HepG2 (cell line): ENCODE measurements at regions not wholly inside any gene's neighbourhood (a gene's known extent, or its start where the extent isn't known, plus 50 kb on each side); places are given as distances from the start of the nearest gene placed in this dataset.

Experiments used
- ATAC-seq: fragments of 200-7000 bp; cut with Tn5 transposase; 3 replicates; pipeline ENCODE4 v1.9.1; 2020; ENCODE audit warnings: mild to moderate bottlenecking, moderate library complexity
- BruUV-seq: library from RNA; stranded (reverse); fragments of 400-500 nt; replicated peaks from 2 replicates; lab custom pipeline; 2021; lab: Mats Ljungman, UMichigan
- CTCF ChIA-PET: fragments of 300-600 bp; formaldehyde crosslinking; extraction: SDS; loops from one replicate; lab custom pipeline; 2021; ENCODE audit warnings: low total read pairs, inconsistent platforms, low intra/inter-chr PET ratio; lab: Yijun Ruan, JAX
- POLR2A ChIA-PET: fragments of 350-600 bp; sonication (Branson Sonifier 250); formaldehyde crosslinking; loops from one replicate; lab custom pipeline; 2020; ENCODE audit warnings: antibody characterized with exemption, inconsistent platforms; lab: Yijun Ruan, JAX
- DNase-seq: peaks from one replicate; pipeline ENCODE4 v3.0.0-alpha.2; 2015; ENCODE audit warnings: low spot score
- FAIRE-seq: peaks from 3 replicates; lab custom pipeline; 2011; peaks lifted over from hg19 to GRCh38; lab: Jason Lieb, UNC
- H2AFZ ChIP-seq: one replicate; pipeline ENCODE4 v1.6.1; 2011; ENCODE audit warnings: low read length, inconsistent platforms
- H3K27ac ChIP-seq: fragments of 300-600 bp; 3 replicates; pipeline ENCODE4 v1.8.0; 2011; ENCODE audit warnings: mixed run types, mild to moderate bottlenecking, mixed read lengths, low read length, inconsistent platforms; ENCODE audit not compliant: insufficient read depth; ENCODE audit errors: extremely low read length
- H3K27me3 ChIP-seq, 2 experiments: fragments of 200-600 bp in 1 of 2; 2 replicates in 1 of 2; 3 replicates in 1 of 2; pipeline versions ENCODE4 v1.6.0 to v1.8.0; 2011; ENCODE audit warnings: low read length in 2 of 2, mild to moderate bottlenecking in 2 of 2, moderate library complexity in 2 of 2, inconsistent platforms in 1 of 2; ENCODE audit not compliant: insufficient read depth in 2 of 2, control insufficient read depth in 1 of 2
- H3K36me3 ChIP-seq, 2 experiments: fragments of 200-600 bp in 1 of 2; replicated peaks in 1 of 2; 2 replicates in 1 of 2; 3 replicates in 1 of 2; pipeline versions ENCODE4 v1.5.1 to v1.8.0; 2011; ENCODE audit warnings: low read length in 2 of 2, inconsistent platforms in 1 of 2; ENCODE audit not compliant: insufficient read depth in 2 of 2, control insufficient read depth in 1 of 2
- H3K4me1 ChIP-seq: 2 replicates; pipeline ENCODE4 v1.5.1; 2012; ENCODE audit warnings: low read length, inconsistent platforms; ENCODE audit not compliant: insufficient read depth
- H3K4me2 ChIP-seq: 2 replicates; pipeline ENCODE4 v1.6.0; 2011; ENCODE audit warnings: low read depth, low read length, inconsistent platforms
- H3K4me3 ChIP-seq, 3 experiments: fragments of 200-600 bp in 1 of 3; sonication (generic), shearing (Covaris generic) in 1 of 3; replicated peaks in 1 of 3; 2 replicates each; pipeline ENCODE4 v1.5.1; 2011 to 2016; ENCODE audit warnings: low read length in 3 of 3, inconsistent platforms in 2 of 3, low read depth in 2 of 3, mild to moderate bottlenecking in 2 of 3, control low read depth in 1 of 3, mixed read lengths in 1 of 3; ENCODE audit not compliant: insufficient read depth in 1 of 3
- H3K79me2 ChIP-seq: one replicate; pipeline ENCODE4 v1.6.1; 2011; ENCODE audit warnings: low read length, inconsistent platforms; ENCODE audit not compliant: insufficient read depth
- H3K9ac ChIP-seq: 2 replicates; pipeline ENCODE4 v1.6.0; 2011; ENCODE audit warnings: mild to moderate bottlenecking, low read depth, low read length, inconsistent platforms; ENCODE audit not compliant: insufficient read depth
- H3K9me3 ChIP-seq: 2 replicates; pipeline ENCODE4 v1.5.1; 2012; ENCODE audit warnings: mild to moderate bottlenecking, low read length
- H4K20me1 ChIP-seq: 2 replicates; pipeline ENCODE4 v1.6.0; 2011; ENCODE audit warnings: inconsistent platforms, mild to moderate bottlenecking, low read length, moderate library complexity; ENCODE audit not compliant: insufficient read depth
- ATM ChIP-seq: fragments of 450-650 bp; IDR thresholded peaks from 2 replicates; pipeline ENCODE4 v1.7.1; 2017; ENCODE audit warnings: mild to moderate bottlenecking, borderline replicate concordance
- ETV5 ChIP-seq: IDR thresholded peaks from 2 replicates; pipeline ENCODE4 v1.6.1; 2018; ENCODE audit warnings: missing biosample characterization, missing genetic modification reagents, inconsistent platforms, borderline replicate concordance
- EZH2 ChIP-seq: conservative IDR thresholded peaks from 2 replicates; pipeline ENCODE4 v1.6.1; 2012; ENCODE audit warnings: mild to moderate bottlenecking, low read depth, low read length, moderate library complexity
- GPN1 ChIP-seq: sonication (generic); formaldehyde crosslinking; IDR thresholded peaks from 2 replicates; pipeline ENCODE4 v1.5.1; 2020; ENCODE audit warnings: missing genetic modification reagents, borderline replicate concordance
- HDAC6 ChIP-seq: fragments of 200-600 bp; sonication (generic); IDR thresholded peaks from 2 replicates; pipeline ENCODE4 v1.7.0; 2017; ENCODE audit warnings: mild to moderate bottlenecking, antibody characterized with exemption, low read length, low read depth
- KDM1A ChIP-seq: IDR thresholded peaks from 2 replicates; pipeline ENCODE4 v1.6.1; 2016; ENCODE audit warnings: missing compliant biosample characterization
- SKI ChIP-seq: fragments of 450-650 bp; IDR thresholded peaks from one replicate; pipeline ENCODE4 v1.6.1; 2018; ENCODE audit warnings: mild to moderate bottlenecking; ENCODE audit not compliant: partially characterized antibody
- ZFP36L1 ChIP-seq: sonication (generic); formaldehyde crosslinking; IDR thresholded peaks from 2 replicates; pipeline ENCODE4 v1.8.0; 2022; ENCODE audit warnings: mild to moderate bottlenecking, missing genetic modification reagents, moderate library complexity
- ZNF253 ChIP-seq: sonication (generic); formaldehyde crosslinking; IDR thresholded peaks from 2 replicates; pipeline ENCODE4 v1.8.0; 2022; ENCODE audit warnings: mild to moderate bottlenecking, missing genetic modification reagents, borderline replicate concordance
- ZNF331 ChIP-seq: sonication (generic); formaldehyde crosslinking; IDR thresholded peaks from 2 replicates; pipeline ENCODE4 v1.4.0; 2020; ENCODE audit warnings: missing genetic modification reagents
- ZNF512B ChIP-seq: sonication (generic); formaldehyde crosslinking; IDR thresholded peaks from 2 replicates; pipeline ENCODE4 v1.5.1; 2020; ENCODE audit warnings: missing genetic modification reagents, mild to moderate bottlenecking, borderline replicate concordance
- ZNF770 ChIP-seq: sonication (generic); formaldehyde crosslinking; IDR thresholded peaks from 2 replicates; pipeline ENCODE4 v1.5.0; 2020; ENCODE audit warnings: mild to moderate bottlenecking, missing genetic modification reagents
- WGBS: methylation state at CpG from one replicate; pipeline ENCODE4 v1.1.6; 2017; ENCODE audit warnings: low lambda C conversion rate; 5-methylcytosine and 5-hydroxymethylcytosine counted together
- in situ Hi-C: cut with HindIII; loops from 2 replicates; pipeline ENCODE4 v1.10.0; 2017; ENCODE audit warnings: low pct_unique_long_range_greater_than_20kb; ENCODE audit not compliant: extremely low pct_ligation_motif_present
- intact Hi-C: fragments of 100-400 bp; cut with micrococcal nuclease; formaldehyde crosslinking; loops from one replicate; pipeline ENCODE4 v1.10.0; 2022; ENCODE audit not compliant: unreplicated experiment
- TF ChIP-seq, protein P1 (sequence below), 2 experiments: fragments of 450-650 bp in 1 of 2; sonication (generic) in 1 of 2; formaldehyde crosslinking; IDR thresholded peaks; 2 replicates each; pipeline versions ENCODE4 v1.5.0 to v1.8.0; 2020 to 2022; ENCODE audit warnings: mild to moderate bottlenecking in 1 of 2, missing genetic modification reagents in 1 of 2

GRCh38 chr21:28794371-28794851 is 198.3 kb downstream of the LTN1 start:
- no TSS peak for BruUV-seq
- 44% methylated on average over 2 of the region's 2 CpGs for WGBS
- Histone ChIP-seq H3K36me3 (no peaks in the 10 kb centered on the region), H3K4me1 (no peaks in the 10 kb centered on the region), H3K4me2 (no peak overlapping the region), H3K27ac (no peak overlapping the region), H3K27me3 (no peaks in the 10 kb centered on the region), H3K9me3 (no peaks in the 10 kb centered on the region), H3K4me3 (no peak overlapping the region)
- DNase-seq (no peak), ATAC-seq (no peak)
- CTCF ChIA-PET: no interaction called here
- intact Hi-C loops: no loop called here
- TF ChIP-seq ZNF512B (CRISPR knock-in tag) (no peak), ZNF253 (CRISPR knock-in tag) (no peak), KDM1A (CRISPR knock-in tag) (no peak), HDAC6 (no peak), ZFP36L1 (no peak), ATM (no peak), ZNF770 (CRISPR knock-in tag) (no peak), ZNF331 (CRISPR knock-in tag) (no peak), SKI (no peak), ETV5 (no peak), GPN1 (CRISPR knock-in tag) (no peak), EZH2 (no peak)
- TF ChIP-seq, protein P1, sequence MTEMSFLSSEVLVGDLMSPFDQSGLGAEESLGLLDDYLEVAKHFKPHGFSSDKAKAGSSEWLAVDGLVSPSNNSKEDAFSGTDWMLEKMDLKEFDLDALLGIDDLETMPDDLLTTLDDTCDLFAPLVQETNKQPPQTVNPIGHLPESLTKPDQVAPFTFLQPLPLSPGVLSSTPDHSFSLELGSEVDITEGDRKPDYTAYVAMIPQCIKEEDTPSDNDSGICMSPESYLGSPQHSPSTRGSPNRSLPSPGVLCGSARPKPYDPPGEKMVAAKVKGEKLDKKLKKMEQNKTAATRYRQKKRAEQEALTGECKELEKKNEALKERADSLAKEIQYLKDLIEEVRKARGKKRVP (CRISPR knock-in tag; IDR thresholded peaks at IDR 0.05): no peak
- TF ChIP-seq, all 625 proteins: peak for 0
- Histone ChIP-seq H4K20me1 (no peaks in the 10 kb centered on the region), H3K9ac (no peak overlapping the region), H3K79me2 (no peaks in the 10 kb centered on the region), H2AFZ (no peak overlapping the region)
- POLR2A ChIA-PET: no interaction called here
- in situ Hi-C loops: no loop called here
- no peak for FAIRE-seq
